Upper lobe of left lung (tissue), 4 donors: ENCODE measurements at regions not wholly inside any gene's neighbourhood (a gene's known extent, or its start where the extent isn't known, plus 50 kb on each side); places are given as distances from the start of the nearest gene placed in this dataset.

Experiments used
- POLR2A ChIP-seq, 4 donors: fragments of 450-650 bp; IDR thresholded peaks; one replicate each; pipeline ENCODE4 v1.5.1; 2016 to 2017; ENCODE audit warnings: antibody characterized with exemption in 4 of 4, mild to moderate bottlenecking in 2 of 4
- POLR2AphosphoS5 ChIP-seq, 2 donors: sonication (generic); formaldehyde crosslinking; IDR thresholded peaks; one replicate each; pipeline ENCODE4 v1.5.1; 2017; ENCODE audit warnings: antibody characterized with exemption in 2 of 2
- TF ChIP-seq, protein P1 (sequence below), 6 experiments: fragments of 450-650 bp in 4 of 6; fragments of 200-600 bp in 2 of 6; sonication (generic) in 2 of 6; IDR thresholded peaks; one replicate each; pipeline ENCODE4 v1.5.1; 2016 to 2019; ENCODE audit warnings: antibody characterized with exemption in 6 of 6

DNA sequence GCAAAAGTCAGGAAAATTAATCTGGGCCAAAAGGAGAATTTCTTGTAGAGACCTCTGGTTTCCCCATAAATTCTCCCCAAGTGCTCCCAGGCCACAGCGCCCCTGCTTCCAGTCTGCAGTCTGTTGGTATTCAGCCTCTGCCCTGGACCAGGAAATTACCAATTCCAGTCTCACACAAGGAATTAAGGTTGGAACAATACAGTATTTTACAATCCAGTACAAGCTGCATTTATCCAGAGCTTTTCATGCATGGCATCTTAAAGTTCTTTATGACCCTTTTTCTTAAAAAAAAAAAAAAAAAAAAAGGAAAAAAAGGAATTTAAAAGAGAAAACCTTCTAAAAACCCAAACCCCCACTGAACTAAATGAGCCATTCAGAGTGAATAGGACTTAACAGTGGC is 139.6 kb upstream of the RANBP3L start:
- TF ChIP-seq, protein P1, sequence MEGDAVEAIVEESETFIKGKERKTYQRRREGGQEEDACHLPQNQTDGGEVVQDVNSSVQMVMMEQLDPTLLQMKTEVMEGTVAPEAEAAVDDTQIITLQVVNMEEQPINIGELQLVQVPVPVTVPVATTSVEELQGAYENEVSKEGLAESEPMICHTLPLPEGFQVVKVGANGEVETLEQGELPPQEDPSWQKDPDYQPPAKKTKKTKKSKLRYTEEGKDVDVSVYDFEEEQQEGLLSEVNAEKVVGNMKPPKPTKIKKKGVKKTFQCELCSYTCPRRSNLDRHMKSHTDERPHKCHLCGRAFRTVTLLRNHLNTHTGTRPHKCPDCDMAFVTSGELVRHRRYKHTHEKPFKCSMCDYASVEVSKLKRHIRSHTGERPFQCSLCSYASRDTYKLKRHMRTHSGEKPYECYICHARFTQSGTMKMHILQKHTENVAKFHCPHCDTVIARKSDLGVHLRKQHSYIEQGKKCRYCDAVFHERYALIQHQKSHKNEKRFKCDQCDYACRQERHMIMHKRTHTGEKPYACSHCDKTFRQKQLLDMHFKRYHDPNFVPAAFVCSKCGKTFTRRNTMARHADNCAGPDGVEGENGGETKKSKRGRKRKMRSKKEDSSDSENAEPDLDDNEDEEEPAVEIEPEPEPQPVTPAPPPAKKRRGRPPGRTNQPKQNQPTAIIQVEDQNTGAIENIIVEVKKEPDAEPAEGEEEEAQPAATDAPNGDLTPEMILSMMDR (IDR thresholded peaks at IDR 0.05): no peak
- TF ChIP-seq POLR2A (IDR thresholded peaks at IDR 0.05) (no peak), POLR2AphosphoS5 (IDR thresholded peaks at IDR 0.05) (no peak)
